GM18498 (cell line): ENCODE measurements at regions not wholly inside any gene's neighbourhood (a gene's known extent, or its start where the extent isn't known, plus 50 kb on each side); places are given as distances from the start of the nearest gene placed in this dataset.

Experiments used
- ATAC-seq: cut with Tn5 transposase; IDR thresholded peaks from one replicate; pipeline ENCODE4 v1.9.1; 2021; ENCODE audit warnings: mild to moderate bottlenecking, moderate library complexity; ENCODE audit not compliant: unreplicated experiment

GRCh38 chr2:48132271-48132625 lies 182.2 kb upstream of the FOXN2 start:
- ATAC-seq, result no peak

GRCh38 chr2:48134704-48135103 lies 179.8 kb upstream of the FOXN2 start:
- ATAC-seq, result no peak

- no peak for ATAC-seq
Measured at GRCh38 chr2:48135797-48136196, 178.7 kb upstream of the FOXN2 start.

- no peak for ATAC-seq
Measured at GRCh38 chr2:48137829-48138228, 176.7 kb upstream of the FOXN2 start.

GRCh38 chr2:48138898-48139297 lies 175.6 kb upstream of the FOXN2 start:
- ATAC-seq, result no peak

- no peak for ATAC-seq
Measured at GRCh38 chr2:48140586-48140985, 173.9 kb upstream of the FOXN2 start.

- no peak for ATAC-seq
Measured at GRCh38 chr2:48144777-48145176, 169.7 kb upstream of the FOXN2 start.

- ATAC-seq, result no peak
Measured at GRCh38 chr2:48145845-48146452, 168.5 kb upstream of the FOXN2 start.

GRCh38 chr2:48146552-48146951 lies 167.9 kb upstream of the FOXN2 start:
- ATAC-seq, result no peak

GRCh38 chr2:48147719-48148118 lies 166.8 kb upstream of the FOXN2 start:
- no peak for ATAC-seq

- no peak for ATAC-seq
Measured at GRCh38 chr2:48148841-48149430, 165.5 kb upstream of the FOXN2 start.

- ATAC-seq, result no peak
Measured at GRCh38 chr2:48157150-48157549, 157.3 kb upstream of the FOXN2 start.

GRCh38 chr2:48161628-48162027 lies 152.9 kb upstream of the FOXN2 start:
- ATAC-seq, result no peak

GRCh38 chr2:48162742-48163141 lies 151.7 kb upstream of the FOXN2 start:
- no peak for ATAC-seq

- no peak for ATAC-seq
Measured at GRCh38 chr2:48165070-48165753, 149.3 kb upstream of the FOXN2 start.

- ATAC-seq, result no peak
Measured at GRCh38 chr2:48169141-48169592, 145.3 kb upstream of the FOXN2 start.

GRCh38 chr2:48170281-48170680 lies 144.2 kb upstream of the FOXN2 start:
- ATAC-seq, result no peak

GRCh38 chr2:48173141-48173540 lies 141.3 kb upstream of the FOXN2 start:
- ATAC-seq, result no peak

- no peak for ATAC-seq
Measured at GRCh38 chr2:48174503-48174902, 140.0 kb upstream of the FOXN2 start.

- ATAC-seq, result no peak
Measured at GRCh38 chr2:48175254-48175653, 139.2 kb upstream of the FOXN2 start.

GRCh38 chr2:48175656-48176055 lies 138.8 kb upstream of the FOXN2 start:
- ATAC-seq, result no peak

- ATAC-seq, result no peak
Measured at GRCh38 chr2:48176876-48177275, 137.6 kb upstream of the FOXN2 start.
